ENCODE measurements at regions not wholly inside any gene's neighbourhood (a gene's known extent, or its start where the extent isn't known, plus 50 kb on each side); places are given as distances from the start of the nearest gene placed in this dataset.

DNA sequence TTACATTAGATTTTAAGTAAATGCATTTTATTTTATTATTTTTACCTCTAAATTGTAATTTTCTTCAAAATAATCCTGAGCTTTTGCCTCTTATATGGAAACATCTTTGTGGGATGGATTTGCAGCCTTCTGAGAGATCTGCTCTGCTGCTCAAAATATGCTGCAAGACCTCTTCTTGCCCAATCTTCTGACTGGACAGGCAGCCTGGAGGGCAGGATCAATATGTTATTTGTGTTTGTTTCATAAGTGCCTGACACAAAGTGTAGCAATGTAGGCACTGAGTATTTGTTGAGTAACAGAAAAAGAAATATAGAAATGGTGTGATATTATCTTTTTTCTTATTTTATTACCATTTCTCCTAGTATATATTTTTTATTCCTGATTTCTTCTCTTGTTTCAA, 1106.9 kb downstream of the TMTC2 start:
- DNase-seq (ENCODE audit: extremely low read depth, low read depth), result no peak
- no peak for TF ChIP-seq CTCF (IDR thresholded peaks at IDR 0.05; ENCODE audit: low read depth, low read length, missing control alignments)
- no peak overlapping the region for H3K4me3 ChIP-seq (replicated peaks; ENCODE audit: low read depth, low read length)

- no peak for DNase-seq (ENCODE audit: extremely low read depth, low read depth)
- no peak overlapping the region for H3K4me3 ChIP-seq (replicated peaks; ENCODE audit: low read depth, low read length)
- no peak for TF ChIP-seq CTCF (IDR thresholded peaks at IDR 0.05; ENCODE audit: low read depth, low read length, missing control alignments)
Measured at GRCh38 chr12:83784298-83784890, 1097.7 kb downstream of the TMTC2 start.

DNA sequence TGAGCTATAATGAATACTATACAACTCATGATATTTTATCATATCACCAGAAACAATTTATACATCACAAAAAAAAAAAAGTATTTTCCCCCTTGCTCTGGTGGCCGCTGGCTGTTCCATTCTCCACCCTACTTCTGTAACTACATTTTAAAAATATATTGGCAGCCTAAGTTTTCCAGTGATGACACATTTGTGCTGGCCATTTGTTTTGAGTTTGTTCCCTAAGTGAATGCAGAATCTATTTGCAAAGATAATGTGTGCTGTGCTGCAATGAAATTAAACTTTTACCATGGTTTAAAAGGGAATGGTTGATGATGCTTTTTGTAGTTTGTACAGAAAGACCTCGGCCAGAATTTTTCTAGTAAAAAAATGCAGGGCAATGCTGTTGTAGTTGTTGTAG, 1092.8 kb downstream of the TMTC2 start:
- H3K4me3 ChIP-seq (replicated peaks; ENCODE audit: low read depth, low read length), result no peak overlapping the region
- no peak for DNase-seq (ENCODE audit: extremely low read depth, low read depth)
- TF ChIP-seq CTCF (IDR thresholded peaks at IDR 0.05; ENCODE audit: low read depth, low read length, missing control alignments), result no peak

- no peak for TF ChIP-seq CTCF (IDR thresholded peaks at IDR 0.05; ENCODE audit: low read depth, low read length, missing control alignments)
- DNase-seq (ENCODE audit: extremely low read depth, low read depth), result no peak
- no peak overlapping the region for H3K4me3 ChIP-seq (replicated peaks; ENCODE audit: low read depth, low read length)
Measured at GRCh38 chr12:83769151-83769550, 1082.4 kb downstream of the TMTC2 start.

DNA sequence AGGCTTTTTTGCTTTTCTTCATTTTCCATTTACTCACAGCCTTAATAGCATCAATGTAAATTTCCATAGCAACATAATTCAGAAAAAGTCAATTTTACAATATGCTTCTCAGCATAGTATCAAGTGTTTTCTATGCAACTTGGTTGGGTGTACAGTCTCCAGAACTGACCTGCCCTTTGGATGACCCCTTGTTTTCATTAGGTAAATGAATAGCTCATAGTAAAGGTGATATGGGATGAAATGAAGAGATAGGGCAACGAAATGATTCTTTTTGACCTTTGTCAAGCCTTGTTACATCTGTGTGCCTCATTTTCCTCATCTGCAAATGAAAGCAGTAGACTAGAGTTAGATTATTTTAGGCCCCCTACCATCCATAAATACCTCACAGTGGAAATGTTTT, 1081.0 kb downstream of the TMTC2 start:
- TF ChIP-seq CTCF (IDR thresholded peaks at IDR 0.05; ENCODE audit: low read depth, low read length, missing control alignments), result no peak
- DNase-seq (ENCODE audit: extremely low read depth, low read depth), result no peak
- no peak overlapping the region for H3K4me3 ChIP-seq (replicated peaks; ENCODE audit: low read depth, low read length)

DNA sequence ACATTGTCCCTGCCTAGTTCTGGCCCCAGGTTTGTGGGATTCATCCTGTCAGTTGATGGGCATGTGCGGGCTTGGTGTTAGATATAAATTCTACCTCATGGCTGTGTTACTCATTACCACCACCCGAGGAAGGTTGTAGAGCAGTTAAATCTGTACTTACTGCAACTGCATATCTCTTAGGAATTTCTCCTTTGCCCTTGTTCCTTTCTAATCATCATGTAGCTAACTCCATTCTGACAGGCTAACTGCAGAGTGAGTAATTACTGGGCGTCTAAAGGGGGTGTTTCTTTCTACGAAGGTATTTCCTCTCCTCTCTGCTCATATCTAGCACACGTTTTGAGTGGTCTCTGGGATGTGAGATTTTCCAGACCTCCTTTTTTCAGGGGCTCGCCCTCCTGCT, 1076.7 kb downstream of the TMTC2 start:
- no peak overlapping the region for H3K4me3 ChIP-seq (replicated peaks; ENCODE audit: low read depth, low read length)
- no peak for TF ChIP-seq CTCF (IDR thresholded peaks at IDR 0.05; ENCODE audit: low read depth, low read length, missing control alignments)
- no peak for DNase-seq (ENCODE audit: extremely low read depth, low read depth)

DNA sequence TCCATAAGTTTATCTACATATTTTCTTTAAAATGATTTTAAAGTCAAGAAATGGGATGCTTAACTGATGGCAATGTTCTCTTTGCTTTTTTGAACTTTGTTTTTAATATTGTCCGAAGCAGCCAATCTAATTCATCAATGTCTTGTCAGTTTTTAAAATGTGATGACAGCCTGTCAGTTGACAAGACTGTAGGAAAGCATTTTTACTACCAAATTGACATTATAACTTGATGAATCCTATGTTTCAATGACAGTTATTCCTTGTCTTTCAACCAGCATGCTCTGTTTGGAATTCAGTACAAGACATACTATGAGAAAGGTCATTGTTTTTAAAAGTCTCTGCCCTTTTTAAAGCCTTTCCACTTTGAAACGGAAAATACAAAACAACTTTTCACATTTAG, 1073.2 kb downstream of the TMTC2 start:
- no peak for DNase-seq (ENCODE audit: extremely low read depth, low read depth)
- no peak for TF ChIP-seq CTCF (IDR thresholded peaks at IDR 0.05; ENCODE audit: low read depth, low read length, missing control alignments)
- no peak overlapping the region for H3K4me3 ChIP-seq (replicated peaks; ENCODE audit: low read depth, low read length)
